Astrocyte (in vitro differentiated cells and primary cell): ENCODE measurements at regions not wholly inside any gene's neighbourhood (a gene's known extent, or its start where the extent isn't known, plus 50 kb on each side); places are given as distances from the start of the nearest gene placed in this dataset.

Experiments used
- DNase-seq: peaks from one replicate; pipeline ENCODE4 v3.0.0-alpha.2; 2010; ENCODE audit warnings: low read depth
- FAIRE-seq: peaks from 2 replicates; lab custom pipeline; 2011; peaks lifted over from hg19 to GRCh38; lab: Jason Lieb, UNC
- H2AFZ ChIP-seq: 2 replicates; pipeline ENCODE4 v1.6.0; 2012; ENCODE audit warnings: low read depth, low read length, inconsistent platforms
- H3K27ac ChIP-seq: 2 replicates; pipeline ENCODE4 v1.5.1; 2011; ENCODE audit warnings: low read depth, low read length, inconsistent platforms
- H3K27me3 ChIP-seq: 2 replicates; pipeline ENCODE4 v1.6.0; 2011; ENCODE audit warnings: low read length, inconsistent platforms; ENCODE audit not compliant: insufficient read depth
- H3K36me3 ChIP-seq: 2 replicates; pipeline ENCODE4 v1.5.1; 2011; ENCODE audit warnings: low read length, inconsistent platforms; ENCODE audit not compliant: insufficient read depth
- H3K4me1 ChIP-seq: 2 replicates; pipeline ENCODE4 v1.5.1; 2011; ENCODE audit warnings: low read length, inconsistent platforms; ENCODE audit not compliant: insufficient read depth
- H3K4me2 ChIP-seq: 2 replicates; pipeline ENCODE4 v1.6.0; 2012; ENCODE audit warnings: low read length, inconsistent platforms
- H3K4me3 ChIP-seq: 2 replicates; pipeline ENCODE4 v1.5.1; 2011; ENCODE audit warnings: low read depth, mild to moderate bottlenecking, low read length, inconsistent platforms; ENCODE audit not compliant: insufficient read depth
- H3K79me2 ChIP-seq: 2 replicates; pipeline ENCODE4 v1.6.0; 2012; ENCODE audit warnings: mild to moderate bottlenecking, low read length, inconsistent platforms; ENCODE audit not compliant: insufficient read depth
- H3K9ac ChIP-seq: 2 replicates; pipeline ENCODE4 v1.6.0; 2012; ENCODE audit warnings: mild to moderate bottlenecking, low read length, inconsistent platforms
- H3K9me3 ChIP-seq: 2 replicates; pipeline ENCODE4 v1.5.1; 2012; ENCODE audit warnings: low read depth, mild to moderate bottlenecking, low read length, inconsistent platforms; ENCODE audit not compliant: insufficient read depth
- H4K20me1 ChIP-seq: 2 replicates; pipeline ENCODE4 v1.6.0; 2012; ENCODE audit warnings: low read length, inconsistent platforms; ENCODE audit not compliant: insufficient read depth
- H3K27ac Mint-ChIP-seq: one replicate; pipeline ENCODE4 v1.8.0; 2021; ENCODE audit warnings: mild to moderate bottlenecking, mixed read lengths; ENCODE audit not compliant: unreplicated experiment
- H3K27me3 Mint-ChIP-seq: one replicate; pipeline ENCODE4 v1.8.0; 2021; ENCODE audit warnings: low read depth, mixed read lengths; ENCODE audit not compliant: unreplicated experiment
- H3K36me3 Mint-ChIP-seq: one replicate; pipeline ENCODE4 v1.8.0; 2021; ENCODE audit warnings: low read depth, mixed read lengths; ENCODE audit not compliant: unreplicated experiment
- H3K4me1 Mint-ChIP-seq: one replicate; pipeline ENCODE4 v1.8.0; 2021; ENCODE audit warnings: low read depth, mixed read lengths; ENCODE audit not compliant: unreplicated experiment
- H3K4me3 Mint-ChIP-seq: one replicate; pipeline ENCODE4 v1.8.0; 2021; ENCODE audit warnings: mild to moderate bottlenecking, moderate library complexity, mixed read lengths; ENCODE audit not compliant: unreplicated experiment
- H3K9me3 Mint-ChIP-seq: one replicate; pipeline ENCODE4 v1.8.0; 2021; ENCODE audit warnings: mild to moderate bottlenecking, mixed read lengths; ENCODE audit not compliant: unreplicated experiment
- EZH2 ChIP-seq: IDR thresholded peaks from 2 replicates; pipeline ENCODE4 v1.6.1; 2012; ENCODE audit warnings: mild to moderate bottlenecking, low read length, inconsistent platforms; ENCODE audit not compliant: insufficient read depth
- TF ChIP-seq, protein P1 (sequence below): IDR thresholded peaks from 2 replicates; pipeline ENCODE4 v1.5.1; 2011; ENCODE audit warnings: low read depth, mild to moderate bottlenecking, inconsistent platforms, low read length, moderate library complexity; ENCODE audit not compliant: insufficient read depth

DNA sequence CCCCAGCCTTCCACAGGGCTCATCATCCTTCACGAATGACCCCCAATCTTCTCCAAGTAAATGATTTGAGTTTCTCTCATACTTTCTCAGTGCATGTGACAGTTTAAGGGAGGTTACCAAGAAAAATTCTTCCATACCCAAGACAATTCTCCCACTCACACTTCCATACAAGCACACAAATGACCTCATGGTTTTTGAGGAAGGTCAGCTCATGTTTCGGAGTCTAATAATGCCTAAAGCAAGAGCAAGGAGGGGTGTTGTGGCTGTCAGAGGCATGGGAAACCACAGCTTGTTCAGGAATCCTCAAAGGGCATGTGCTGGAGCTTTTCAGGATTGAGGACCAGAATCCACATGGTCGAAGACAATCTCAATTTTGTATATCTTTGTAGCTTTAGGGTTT lies 279.0 kb downstream of the MAFB start:
- no peak overlapping the region for H2AFZ ChIP-seq
- Mint-ChIP-seq H3K9me3 (peaks cover 2% of the 10 kb centered on the region), H3K27ac (no peak overlapping the region), H3K4me1 (peaks cover 6% of the 10 kb centered on the region), H3K27me3 (peaks cover 9% of the 10 kb centered on the region), H3K36me3 (no peaks in the 10 kb centered on the region), H3K4me3 (no peak overlapping the region)
- H3K9me3 ChIP-seq = no peaks in the 10 kb centered on the region
- H4K20me1 ChIP-seq = no peaks in the 10 kb centered on the region
- no peak for TF ChIP-seq EZH2
- TF ChIP-seq, protein P1, sequence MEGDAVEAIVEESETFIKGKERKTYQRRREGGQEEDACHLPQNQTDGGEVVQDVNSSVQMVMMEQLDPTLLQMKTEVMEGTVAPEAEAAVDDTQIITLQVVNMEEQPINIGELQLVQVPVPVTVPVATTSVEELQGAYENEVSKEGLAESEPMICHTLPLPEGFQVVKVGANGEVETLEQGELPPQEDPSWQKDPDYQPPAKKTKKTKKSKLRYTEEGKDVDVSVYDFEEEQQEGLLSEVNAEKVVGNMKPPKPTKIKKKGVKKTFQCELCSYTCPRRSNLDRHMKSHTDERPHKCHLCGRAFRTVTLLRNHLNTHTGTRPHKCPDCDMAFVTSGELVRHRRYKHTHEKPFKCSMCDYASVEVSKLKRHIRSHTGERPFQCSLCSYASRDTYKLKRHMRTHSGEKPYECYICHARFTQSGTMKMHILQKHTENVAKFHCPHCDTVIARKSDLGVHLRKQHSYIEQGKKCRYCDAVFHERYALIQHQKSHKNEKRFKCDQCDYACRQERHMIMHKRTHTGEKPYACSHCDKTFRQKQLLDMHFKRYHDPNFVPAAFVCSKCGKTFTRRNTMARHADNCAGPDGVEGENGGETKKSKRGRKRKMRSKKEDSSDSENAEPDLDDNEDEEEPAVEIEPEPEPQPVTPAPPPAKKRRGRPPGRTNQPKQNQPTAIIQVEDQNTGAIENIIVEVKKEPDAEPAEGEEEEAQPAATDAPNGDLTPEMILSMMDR = no peak
- no peak overlapping the region for H3K27ac ChIP-seq
- H3K27me3 ChIP-seq = no peaks in the 10 kb centered on the region
- no peak for FAIRE-seq
- no peaks in the 10 kb centered on the region for H3K4me1 ChIP-seq
- DNase-seq = no peak
- no peak overlapping the region for H3K4me2 ChIP-seq
- no peaks in the 10 kb centered on the region for H3K79me2 ChIP-seq
- H3K4me3 ChIP-seq = no peak overlapping the region
- H3K9ac ChIP-seq = no peak overlapping the region
- H3K36me3 ChIP-seq = no peaks in the 10 kb centered on the region

DNA sequence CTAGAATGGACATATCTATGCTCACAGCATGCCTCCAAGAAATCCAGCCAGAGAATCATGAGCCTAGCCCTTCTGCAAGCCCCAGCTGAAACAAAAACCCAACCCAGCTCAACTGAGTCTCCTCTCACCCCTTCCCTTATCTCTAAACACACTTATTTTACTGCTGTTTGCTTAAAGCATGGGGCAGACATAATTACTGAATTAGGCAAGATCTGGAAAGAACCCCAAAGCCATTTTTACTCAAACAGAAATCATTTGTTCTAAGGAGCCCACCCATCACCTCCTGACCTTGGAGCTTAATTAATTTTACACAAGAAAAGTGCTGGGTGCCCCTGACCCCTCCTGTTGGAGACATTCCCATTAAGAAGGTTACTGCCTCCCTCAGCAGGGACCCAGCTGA lies 291.6 kb downstream of the MAFB start:
- Mint-ChIP-seq H3K4me3 (no peak overlapping the region), H3K4me1 (no peaks in the 10 kb centered on the region), H3K27ac (no peak overlapping the region), H3K36me3 (no peaks in the 10 kb centered on the region), H3K27me3 (peaks cover 17% of the 10 kb centered on the region), H3K9me3 (peaks cover 2% of the 10 kb centered on the region)
- TF ChIP-seq, protein P1 = no peak
- TF ChIP-seq EZH2 = no peak
- Histone ChIP-seq H3K4me1 (no peaks in the 10 kb centered on the region), H3K9me3 (peaks cover 6% of the 10 kb centered on the region), H3K36me3 (no peaks in the 10 kb centered on the region), H3K27me3 (peaks cover 2% of the 10 kb centered on the region), H3K9ac (no peak overlapping the region), H4K20me1 (no peaks in the 10 kb centered on the region), H2AFZ (no peak overlapping the region), H3K27ac (no peak overlapping the region), H3K4me2 (no peak overlapping the region), H3K4me3 (no peak overlapping the region), H3K79me2 (no peaks in the 10 kb centered on the region)
- no peak for FAIRE-seq
- no peak for DNase-seq

DNA sequence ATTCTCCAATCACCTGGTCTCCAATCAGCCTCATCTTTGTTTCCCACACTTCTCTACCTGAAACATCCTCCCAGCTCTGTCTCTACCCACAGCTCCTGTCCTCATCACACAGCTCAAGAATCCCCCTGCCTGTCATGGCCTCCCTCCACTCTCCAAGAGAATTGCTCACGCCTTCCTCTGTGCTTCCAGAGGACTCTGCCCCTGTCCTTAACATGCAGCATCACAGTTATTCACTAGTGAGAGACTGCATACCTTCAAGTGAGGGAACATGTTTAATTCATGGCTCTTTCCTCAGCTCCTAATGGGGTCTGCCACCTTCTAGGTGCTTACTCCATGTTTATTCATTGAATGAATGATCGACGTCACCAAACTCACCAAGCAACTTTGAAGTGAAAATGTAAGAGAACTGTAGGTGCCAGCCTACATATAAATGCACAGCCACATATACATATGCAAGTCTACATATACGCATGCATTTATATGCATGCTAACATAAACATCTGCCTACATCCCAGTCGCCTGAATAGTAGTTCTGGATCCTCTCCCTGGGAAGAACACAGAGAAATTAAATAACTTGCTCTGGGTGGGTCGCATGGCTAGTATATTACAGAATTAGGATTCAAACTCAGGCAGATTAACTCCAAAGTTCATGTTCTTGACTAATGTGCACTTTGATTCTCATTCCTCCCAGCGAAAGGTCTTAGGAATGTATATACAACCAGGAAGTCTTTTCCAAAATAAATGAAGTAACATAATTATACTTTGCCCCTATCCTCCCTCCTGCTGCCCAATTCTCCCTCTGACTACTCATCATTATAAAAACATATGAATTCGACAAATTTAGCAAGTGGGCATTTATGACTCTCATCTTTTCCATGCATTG lies 295.6 kb downstream of the MAFB start:
- H3K36me3 ChIP-seq = no peaks in the 10 kb centered on the region
- no peaks in the 10 kb centered on the region for H4K20me1 ChIP-seq
- H3K4me1 Mint-ChIP-seq = no peaks in the 10 kb centered on the region
- H2AFZ ChIP-seq = no peak overlapping the region
- H3K4me2 ChIP-seq = no peak overlapping the region
- H3K9me3 Mint-ChIP-seq = no peaks in the 10 kb centered on the region
- no peaks in the 10 kb centered on the region for H3K9me3 ChIP-seq
- no peak overlapping the region for H3K4me3 ChIP-seq
- peaks cover 2% of the 10 kb centered on the region for H3K27me3 ChIP-seq
- H3K79me2 ChIP-seq = no peaks in the 10 kb centered on the region
- H3K27ac Mint-ChIP-seq = no peak overlapping the region
- no peaks in the 10 kb centered on the region for H3K36me3 Mint-ChIP-seq
- no peak overlapping the region for H3K27ac ChIP-seq
- H3K4me3 Mint-ChIP-seq = no peak overlapping the region
- no peak for TF ChIP-seq EZH2
- TF ChIP-seq, protein P1 = no peak
- H3K9ac ChIP-seq = no peak overlapping the region
- DNase-seq = no peak
- no peaks in the 10 kb centered on the region for H3K4me1 ChIP-seq
- FAIRE-seq = no peak
- peaks cover 17% of the 10 kb centered on the region for H3K27me3 Mint-ChIP-seq
